H9 (cell line): ENCODE measurements at regions not wholly inside any gene's neighbourhood (a gene's known extent, or its start where the extent isn't known, plus 50 kb on each side); places are given as distances from the start of the nearest gene placed in this dataset.

Experiments used
- DNase-seq: peaks from one replicate; pipeline ENCODE4 v3.0.0-alpha.2; 2017
- H2AFZ ChIP-seq: one replicate; pipeline ENCODE4 v1.6.1; 2013; ENCODE audit warnings: mild to moderate bottlenecking, low read length, control low read depth, moderate library complexity
- H2AK5ac ChIP-seq: 2 replicates; pipeline ENCODE4 v1.6.1; 2013; ENCODE audit warnings: low read length, control low read depth, mixed read lengths; ENCODE audit not compliant: insufficient read length
- H2BK120ac ChIP-seq: one replicate; pipeline ENCODE4 v1.6.1; 2013; ENCODE audit warnings: low read depth, mild to moderate bottlenecking, low read length, control low read depth, inconsistent platforms; ENCODE audit not compliant: poor library complexity, severe bottlenecking
- H2BK12ac ChIP-seq: 2 replicates; pipeline ENCODE4 v1.6.1; 2013; ENCODE audit warnings: low read length, control low read depth, mixed read lengths, low read depth; ENCODE audit not compliant: insufficient read length
- H2BK15ac ChIP-seq: 2 replicates; pipeline ENCODE4 v1.6.1; 2013; ENCODE audit warnings: low read depth, low read length, control low read depth
- H2BK20ac ChIP-seq: one replicate; pipeline ENCODE4 v1.6.1; 2013; ENCODE audit warnings: low read depth, mild to moderate bottlenecking, low read length, control low read depth, inconsistent platforms; ENCODE audit not compliant: poor library complexity, severe bottlenecking
- H2BK5ac ChIP-seq: 2 replicates; pipeline ENCODE4 v1.6.1; 2013; ENCODE audit warnings: low read length, control low read depth, mixed read lengths; ENCODE audit not compliant: insufficient read length
- H3K14ac ChIP-seq: 2 replicates; pipeline ENCODE4 v1.6.1; 2013; ENCODE audit warnings: low read length, control low read depth; ENCODE audit not compliant: insufficient read depth
- H3K18ac ChIP-seq: 2 replicates; pipeline ENCODE4 v1.6.1; 2013; ENCODE audit warnings: low read depth, mild to moderate bottlenecking, mixed read lengths, low read length, control low read depth; ENCODE audit not compliant: insufficient read length
- H3K23ac ChIP-seq: 2 replicates; pipeline ENCODE4 v1.6.1; 2013; ENCODE audit warnings: low read length, control low read depth, mixed read lengths, low read depth; ENCODE audit not compliant: insufficient read length
- H3K23me2 ChIP-seq: 2 replicates; pipeline ENCODE4 v1.6.1; 2013; ENCODE audit warnings: low read depth, mild to moderate bottlenecking, mixed read lengths, low read length, control low read depth; ENCODE audit not compliant: insufficient read length, poor library complexity, severe bottlenecking
- H3K27ac ChIP-seq: 2 replicates; pipeline ENCODE4 v1.5.1; 2013; ENCODE audit warnings: low read length, control low read depth, mixed read lengths, low read depth; ENCODE audit not compliant: insufficient read length
- H3K27me3 ChIP-seq: 2 replicates; pipeline ENCODE4 v1.6.1; 2013; ENCODE audit warnings: low read length, control low read depth, inconsistent platforms; ENCODE audit not compliant: insufficient read depth
- H3K4ac ChIP-seq: 2 replicates; pipeline ENCODE4 v1.6.1; 2013; ENCODE audit warnings: low read depth, mild to moderate bottlenecking, control low read depth, inconsistent platforms, low read length, moderate library complexity
- H3K4me1 ChIP-seq: 2 replicates; pipeline ENCODE4 v1.6.1; 2013; ENCODE audit warnings: low read length, control low read depth, inconsistent platforms; ENCODE audit not compliant: insufficient read depth
- H3K4me2 ChIP-seq: 2 replicates; pipeline ENCODE4 v1.6.1; 2013; ENCODE audit warnings: low read length, control low read depth, mixed read lengths; ENCODE audit not compliant: insufficient read length, insufficient read depth
- H3K56ac ChIP-seq: 2 replicates; pipeline ENCODE4 v1.6.1; 2013; ENCODE audit warnings: low read depth, mild to moderate bottlenecking, mixed read lengths, low read length, control low read depth; ENCODE audit not compliant: insufficient read length
- H3K79me1 ChIP-seq: 2 replicates; pipeline ENCODE4 v1.6.1; 2013; ENCODE audit warnings: low read depth, mild to moderate bottlenecking, moderate library complexity, low read length, control low read depth, inconsistent platforms; ENCODE audit not compliant: insufficient read depth, poor library complexity, severe bottlenecking
- H3K79me2 ChIP-seq: 2 replicates; pipeline ENCODE4 v1.6.1; 2013; ENCODE audit warnings: low read length, control low read depth, inconsistent platforms; ENCODE audit not compliant: insufficient read depth
- H3K9ac ChIP-seq: 2 replicates; pipeline ENCODE4 v1.6.1; 2013; ENCODE audit warnings: low read length, control low read depth, mixed read lengths; ENCODE audit not compliant: insufficient read length; ENCODE audit errors: extremely low read depth
- H3K9me3 ChIP-seq: one replicate; pipeline ENCODE4 v1.6.1; 2013; ENCODE audit warnings: low read depth, low read length, inconsistent platforms; ENCODE audit not compliant: control insufficient read depth
- H3T11ph ChIP-seq: one replicate; pipeline ENCODE4 v1.6.1; 2013; ENCODE audit warnings: mild to moderate bottlenecking, low read length, control low read depth, inconsistent platforms
- H4K20me1 ChIP-seq: one replicate; pipeline ENCODE4 v1.6.1; 2013; ENCODE audit not compliant: control insufficient read depth, insufficient read length, insufficient read depth
- H4K5ac ChIP-seq: 2 replicates; pipeline ENCODE4 v1.6.1; 2013; ENCODE audit warnings: low read depth, mild to moderate bottlenecking, mixed read lengths, low read length, control low read depth; ENCODE audit not compliant: insufficient read length
- H4K8ac ChIP-seq: replicated peaks from 2 replicates; pipeline ENCODE4 v1.6.1; 2013; ENCODE audit warnings: low read length, control low read depth, mixed read lengths, low read depth; ENCODE audit not compliant: insufficient read length
- H4K91ac ChIP-seq: 2 replicates; pipeline ENCODE4 v1.6.1; 2013; ENCODE audit warnings: low read depth, mild to moderate bottlenecking, moderate library complexity, mixed read lengths, low read length, control low read depth; ENCODE audit not compliant: insufficient read length
- H3K27ac Mint-ChIP-seq, 3 experiments: 2 replicates in 2 of 3; 3 replicates in 1 of 3; pipeline ENCODE4 v1.8.0; 2020 to 2021; ENCODE audit warnings: mixed read lengths in 3 of 3, mild to moderate bottlenecking in 1 of 3, moderate library complexity in 1 of 3
- H3K27me3 Mint-ChIP-seq: 2 replicates; pipeline ENCODE4 v1.8.0; 2021; ENCODE audit warnings: low read depth, mild to moderate bottlenecking, moderate library complexity, mixed read lengths
- H3K36me3 Mint-ChIP-seq, 3 experiments: 2 replicates in 2 of 3; 3 replicates in 1 of 3; pipeline ENCODE4 v1.8.0; 2020 to 2021; ENCODE audit warnings: low read depth in 3 of 3, mixed read lengths in 3 of 3; ENCODE audit not compliant: insufficient read depth in 1 of 3
- H3K4me1 Mint-ChIP-seq, 2 experiments: 2 replicates each; pipeline ENCODE4 v1.8.0; 2020; ENCODE audit warnings: mixed read lengths in 2 of 2
- H3K4me3 Mint-ChIP-seq, 2 experiments: 2 replicates in 1 of 2; 3 replicates in 1 of 2; pipeline ENCODE4 v1.8.0; 2020 to 2021; ENCODE audit warnings: mild to moderate bottlenecking in 2 of 2, mixed read lengths in 2 of 2, moderate library complexity in 1 of 2
- H3K9me3 Mint-ChIP-seq, 2 experiments: 2 replicates in 1 of 2; 3 replicates in 1 of 2; pipeline ENCODE4 v1.8.0; 2020; ENCODE audit warnings: mild to moderate bottlenecking in 2 of 2, mixed read lengths in 2 of 2, moderate library complexity in 1 of 2
- CTCF ChIP-seq: fragments of 200-600 bp; sonication (generic); conservative IDR thresholded peaks from 3 replicates; pipeline ENCODE4 v1.8.0; 2021; ENCODE audit warnings: antibody characterized with exemption, mild to moderate bottlenecking
- WGBS: extraction: QIAGEN DNeasy Blood & Tissue Kit; methylation state at CpG from one replicate; pipeline ENCODE4 v1.1.7; 2013; ENCODE audit warnings: missing lambda C conversion rate, low lambda C conversion rate, mixed read lengths; ENCODE audit not compliant: insufficient read length; ENCODE audit errors: extremely low coverage; 5-methylcytosine and 5-hydroxymethylcytosine counted together

DNA sequence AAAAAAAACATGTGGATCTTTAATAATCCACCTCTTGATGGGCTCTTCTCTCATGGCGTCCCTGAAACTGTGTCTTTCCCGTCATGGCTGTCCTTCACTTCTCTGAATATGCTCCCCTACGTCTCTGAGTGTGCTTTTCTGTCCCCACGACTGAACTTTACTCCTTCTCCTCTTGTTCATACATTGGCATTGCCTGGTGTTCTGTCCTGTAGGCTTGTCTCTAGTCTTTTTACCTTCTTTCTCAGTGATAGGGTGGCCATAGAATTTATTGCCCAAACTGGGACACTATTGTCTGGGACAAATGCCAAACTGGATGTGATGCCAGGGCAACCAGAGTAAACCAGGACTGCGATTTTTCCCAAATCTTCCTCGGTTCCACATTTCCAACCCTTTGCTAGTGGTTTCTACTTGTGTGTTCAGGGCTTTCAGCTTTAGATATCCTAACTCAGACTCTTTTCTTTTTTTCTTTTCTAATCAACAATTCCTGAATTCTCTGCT lies 202.2 kb downstream of the ATP23 start:
- no peak overlapping the region for H4K5ac ChIP-seq
- no peak overlapping the region for H3T11ph ChIP-seq
- peaks cover 19 to 24% of the 10 kb centered on the region in 2 experiments for H3K4me1 Mint-ChIP-seq

More for the DNA sequence above, 202.2 kb downstream of the ATP23 start:
- Histone ChIP-seq H3K27me3 (no peaks in the 10 kb centered on the region), H3K4ac (no peak overlapping the region), H3K23ac (no peak overlapping the region), H2AK5ac (no peak overlapping the region), H2BK20ac (no peak overlapping the region), H3K4me2 (no peak overlapping the region), H3K79me2 (no peaks in the 10 kb centered on the region), H3K79me1 (no peaks in the 10 kb centered on the region), H2BK5ac (no peak overlapping the region), H3K4me1 (peaks cover 6% of the 10 kb centered on the region; the same call in 1 of the 2 replicates), H3K23me2 (no peaks in the 10 kb centered on the region), H2BK12ac (no peak overlapping the region), H3K27ac (no peak overlapping the region), H4K20me1 (no peaks in the 10 kb centered on the region), H2BK15ac (no peak overlapping the region), H2AFZ (no peak overlapping the region), H3K9ac (no peak overlapping the region), H3K14ac (no peak overlapping the region), H4K91ac (no peak overlapping the region), H3K9me3 (no peaks in the 10 kb centered on the region), H2BK120ac (no peak overlapping the region), H3K18ac (no peak overlapping the region), H3K56ac (no peak overlapping the region), H4K8ac (no peak overlapping the region)
- Mint-ChIP-seq H3K27ac (no peak overlapping the region), H3K27me3 (peaks cover 8% of the 10 kb centered on the region; the same call in 1 of the 2 replicates), H3K9me3 (peaks cover 11 to 13% of the 10 kb centered on the region in 2 experiments; a peak in 4 of 5 replicates), H3K36me3 (peaks cover 0 to 14% (median 8%) of the 10 kb centered on the region in 3 experiments; a peak in 5 of 7 replicates), H3K4me3 (no peak overlapping the region)
- TF ChIP-seq CTCF, result no peak
- WGBS, result no CpG with 5 or more reads among the region's 6 CpGs
- no peak for DNase-seq
